NCI-H128 (cell line): ENCODE measurements at regions not wholly inside any gene's neighbourhood (a gene's known extent, or its start where the extent isn't known, plus 50 kb on each side); places are given as distances from the start of the nearest gene placed in this dataset.

ENCODE experiments used
- DNase-seq: peaks from one replicate; lab custom pipeline; 2025; ENCODE audit not compliant: unreplicated experiment; lab: John Stamatoyannopoulos, UW

- no peak for DNase-seq
These were observed 297.2 kb upstream of the C2CD4B start for GRCh38 chr15:62462268-62462667.

- DNase-seq, result no peak
These were observed 297.6 kb upstream of the C2CD4B start for GRCh38 chr15:62462721-62463120.

- DNase-seq, result no peak
These were observed 299.6 kb upstream of the C2CD4B start for GRCh38 chr15:62464705-62465104.

DNA sequence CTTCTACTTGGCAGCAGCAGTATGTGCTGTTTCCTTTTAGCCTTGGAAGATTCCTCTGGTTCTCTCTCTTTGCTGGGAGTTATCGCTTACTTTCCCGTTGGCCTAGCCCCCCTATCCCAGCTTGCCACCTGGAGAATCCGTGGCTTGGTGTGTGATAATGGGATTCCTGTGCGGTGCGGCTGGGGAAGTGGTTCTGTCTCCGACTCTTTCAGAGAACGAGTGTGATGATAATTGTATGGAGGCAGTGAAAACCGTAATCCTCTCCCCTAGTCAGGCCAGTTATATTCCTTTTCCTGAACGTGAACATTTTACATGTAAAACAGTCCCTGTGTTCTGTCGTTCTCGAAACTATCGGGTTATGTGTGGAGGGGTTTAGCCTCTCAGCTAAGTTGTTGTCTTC is 300.1 kb upstream of the C2CD4B start:
- DNase-seq, result no peak

DNA sequence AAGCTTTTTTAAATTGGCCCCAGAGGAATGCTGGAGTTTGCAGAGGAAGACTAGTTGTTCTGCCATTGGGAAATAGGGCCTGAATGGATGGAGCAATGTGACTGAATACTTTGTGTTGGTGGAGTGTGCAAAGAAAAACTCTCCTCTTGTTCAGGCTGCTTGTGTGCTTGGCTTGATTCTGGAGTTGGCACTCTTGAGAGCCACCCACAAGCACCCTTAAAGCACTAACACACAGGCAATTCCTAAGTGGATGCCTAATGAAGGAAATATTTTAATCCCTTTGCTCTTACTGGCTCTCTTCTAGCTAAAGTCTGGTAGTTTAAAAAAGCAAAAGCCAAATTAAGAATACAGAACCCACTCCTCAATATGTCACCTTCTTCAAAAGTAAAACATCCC is 304.4 kb upstream of the C2CD4B start:
- no peak for DNase-seq

- DNase-seq, result no peak
These were observed 305.0 kb upstream of the C2CD4B start for GRCh38 chr15:62469874-62470688.

DNA sequence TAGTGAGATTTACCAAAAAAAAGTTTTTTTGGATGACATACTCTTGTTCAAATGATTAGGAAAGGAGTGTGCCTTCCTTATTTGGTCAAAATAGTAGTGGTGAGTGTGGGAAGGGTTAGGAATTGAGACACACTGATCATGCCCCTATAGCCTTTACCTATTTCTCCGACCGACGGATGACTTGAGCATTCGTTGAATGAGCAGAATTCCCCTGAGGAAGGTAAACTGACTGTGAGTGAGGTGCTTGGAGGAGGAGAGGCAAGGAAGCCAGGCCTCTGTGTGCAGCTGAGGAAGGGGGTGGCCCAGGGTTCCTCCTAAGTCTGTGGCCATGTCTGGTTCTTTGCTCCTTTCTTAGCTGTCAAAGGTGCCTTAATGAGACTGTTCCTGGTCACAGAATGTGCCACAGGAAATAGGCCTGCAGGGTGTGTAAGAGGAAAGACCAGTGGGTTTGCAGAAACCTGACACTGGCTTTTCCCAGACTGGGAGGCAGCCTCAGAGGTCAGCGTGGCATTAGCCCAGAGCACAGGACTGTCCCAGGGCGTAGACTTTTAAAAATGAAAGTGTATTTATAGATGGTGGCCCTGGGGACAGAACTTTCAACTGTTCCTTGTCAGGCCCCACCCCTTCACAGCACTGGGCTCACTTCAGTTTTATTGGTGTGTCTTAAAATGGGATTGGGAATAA is 307.7 kb upstream of the C2CD4B start:
- no peak for DNase-seq

DNA sequence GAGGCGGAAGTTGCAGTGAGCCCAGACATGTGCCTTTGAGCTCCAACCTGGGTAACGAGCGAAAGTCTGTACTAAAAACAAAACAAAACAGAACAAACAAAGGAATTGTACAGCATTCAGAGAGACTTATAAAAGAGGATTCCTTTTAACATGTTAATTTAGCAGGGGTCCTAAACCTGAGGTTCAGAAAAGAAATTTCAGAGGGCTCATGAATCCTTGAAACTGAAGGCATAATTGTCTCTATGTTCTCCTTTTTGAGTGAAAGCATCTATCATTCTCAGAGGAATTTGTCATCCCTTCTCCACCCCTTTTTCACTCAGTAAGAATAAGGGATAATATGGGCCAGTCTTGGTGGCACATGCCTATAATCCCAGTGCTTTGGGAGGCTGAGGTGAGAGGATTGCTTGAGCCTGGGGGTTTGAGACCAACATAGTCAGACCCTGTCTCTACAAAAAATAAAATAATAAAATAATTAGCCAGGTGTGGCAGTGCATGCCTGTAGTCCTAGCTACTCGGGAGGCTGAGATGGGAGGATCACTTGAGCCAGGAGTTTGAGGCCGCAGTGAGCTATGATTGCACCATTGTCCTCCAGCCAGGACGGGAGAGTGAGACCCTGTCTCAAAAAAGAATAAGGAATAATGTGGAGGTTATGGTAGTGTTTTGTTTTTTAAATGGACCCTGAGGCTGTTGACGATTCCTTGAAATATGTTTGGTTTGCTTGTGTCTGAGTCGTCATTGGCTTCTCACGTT is 309.1 kb upstream of the C2CD4B start:
- no peak for DNase-seq

DNA sequence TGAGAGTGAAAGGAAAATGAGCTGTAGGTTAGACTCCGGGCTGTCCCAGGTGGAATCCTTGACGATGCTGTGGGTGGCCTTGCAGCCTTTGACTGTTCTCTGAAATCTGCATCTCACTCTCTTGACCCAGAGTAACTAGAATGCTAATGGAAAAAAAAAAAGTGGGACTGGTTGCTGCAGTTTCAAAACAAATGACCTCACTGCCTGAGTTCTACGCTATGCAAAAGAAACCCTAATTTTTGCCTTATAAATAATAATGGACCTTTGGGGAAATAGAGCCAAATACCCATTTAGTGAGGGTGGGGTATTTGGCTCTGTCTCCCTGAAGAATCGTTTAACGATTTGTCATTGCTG is 309.7 kb upstream of the C2CD4B start:
- no peak for DNase-seq

DNA sequence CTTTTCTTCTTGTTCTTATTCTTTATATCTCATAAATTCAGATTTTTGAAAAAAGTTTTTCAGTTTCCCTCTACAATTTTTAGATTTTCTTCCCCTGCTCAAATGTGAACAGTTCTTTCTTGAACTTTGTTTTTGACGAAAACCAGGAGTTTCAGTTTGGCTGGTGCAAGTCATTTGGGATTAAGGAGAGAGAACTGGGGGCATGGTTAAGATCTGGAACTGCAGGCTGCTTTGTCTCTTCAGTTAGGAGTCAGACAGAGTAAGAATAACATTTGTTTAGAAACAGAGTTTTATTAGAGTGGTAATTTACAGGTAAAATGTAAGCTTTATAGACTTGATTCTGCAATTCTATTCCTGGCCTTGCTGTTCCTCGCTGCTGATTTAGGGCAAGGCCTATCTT is 310.5 kb upstream of the C2CD4B start:
- DNase-seq, result no peak

- DNase-seq, result no peak
These were observed 311.1 kb upstream of the C2CD4B start for GRCh38 chr15:62476163-62476562.

GRCh38 chr15:62477929-62478328 is 312.8 kb upstream of the C2CD4B start:
- DNase-seq, result no peak

- DNase-seq, result no peak
These were observed 317.8 kb upstream of the C2CD4B start for GRCh38 chr15:62482785-62483429.

- DNase-seq, result no peak
These were observed 318.7 kb upstream of the C2CD4B start for GRCh38 chr15:62483814-62484213.

DNA sequence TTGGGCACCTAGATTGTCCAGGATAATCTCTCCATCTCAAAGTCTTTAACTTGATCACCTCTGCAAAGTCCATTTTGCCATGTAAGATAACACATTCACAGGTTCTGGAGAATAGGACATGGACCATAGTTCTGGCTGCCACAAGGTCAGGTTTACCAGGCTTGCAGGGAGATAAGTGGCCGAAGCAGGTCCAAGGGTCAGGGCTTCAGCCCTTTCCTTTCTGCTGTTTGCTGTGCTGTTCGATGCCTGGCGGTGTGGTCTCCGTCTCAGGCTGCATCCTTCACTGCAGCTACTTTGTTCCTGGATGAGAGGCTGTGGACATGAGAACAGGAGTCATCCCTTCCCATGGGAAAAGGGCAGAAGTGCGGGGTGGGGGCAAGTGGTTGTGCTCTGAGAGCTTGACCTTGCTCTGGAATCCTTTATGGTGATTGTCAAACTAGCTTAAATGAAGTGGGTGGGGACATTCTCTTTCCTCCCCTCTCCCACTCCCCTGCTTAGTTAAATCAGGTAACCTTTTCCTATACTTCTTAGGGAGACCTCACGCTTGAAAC is 320.2 kb upstream of the C2CD4B start:
- no peak for DNase-seq

- no peak for DNase-seq
These were observed 321.0 kb upstream of the C2CD4B start for GRCh38 chr15:62486041-62486440.

GRCh38 chr15:62488387-62488786 is 323.3 kb upstream of the C2CD4B start:
- DNase-seq, result no peak

DNA sequence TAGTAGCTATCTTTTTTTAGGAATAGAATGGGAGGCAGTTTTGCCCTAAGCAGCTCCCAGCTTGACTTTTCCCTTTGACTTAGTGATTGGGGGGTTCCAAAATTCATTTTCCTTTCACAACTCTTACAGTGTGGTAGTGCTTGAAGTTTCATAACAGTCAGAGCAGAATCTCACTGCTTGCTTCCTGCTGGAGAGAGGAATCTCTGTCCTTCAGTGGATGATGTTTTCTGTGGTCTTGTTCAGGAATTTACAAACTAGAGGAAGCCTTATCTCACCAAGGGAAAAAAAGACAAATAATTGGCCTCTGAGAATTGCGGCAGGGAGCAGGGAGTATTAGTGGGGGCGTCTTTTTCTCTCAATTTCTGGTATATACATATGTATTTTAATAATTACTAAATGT is 326.6 kb upstream of the C2CD4B start:
- no peak for DNase-seq

DNA sequence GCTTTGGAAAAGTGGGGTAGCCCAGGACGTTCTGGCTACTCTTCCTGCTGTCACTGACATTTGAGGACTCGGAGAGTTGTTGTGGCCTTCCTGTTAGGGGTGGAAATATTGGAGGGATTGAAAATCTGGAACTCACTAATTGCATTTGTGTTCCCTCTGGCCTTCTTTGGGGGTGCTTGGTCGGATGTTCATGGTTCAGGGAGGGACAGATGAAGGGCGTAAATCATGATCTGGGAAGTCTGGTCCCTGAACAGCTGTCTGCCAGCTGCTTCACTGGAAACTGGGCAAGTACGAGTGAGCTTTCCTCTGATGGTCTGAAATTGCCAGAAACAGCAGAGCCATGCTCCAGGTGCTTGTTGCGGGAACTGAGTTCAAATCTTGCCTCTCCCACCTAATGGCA is 327.8 kb upstream of the C2CD4B start:
- no peak for DNase-seq

DNA sequence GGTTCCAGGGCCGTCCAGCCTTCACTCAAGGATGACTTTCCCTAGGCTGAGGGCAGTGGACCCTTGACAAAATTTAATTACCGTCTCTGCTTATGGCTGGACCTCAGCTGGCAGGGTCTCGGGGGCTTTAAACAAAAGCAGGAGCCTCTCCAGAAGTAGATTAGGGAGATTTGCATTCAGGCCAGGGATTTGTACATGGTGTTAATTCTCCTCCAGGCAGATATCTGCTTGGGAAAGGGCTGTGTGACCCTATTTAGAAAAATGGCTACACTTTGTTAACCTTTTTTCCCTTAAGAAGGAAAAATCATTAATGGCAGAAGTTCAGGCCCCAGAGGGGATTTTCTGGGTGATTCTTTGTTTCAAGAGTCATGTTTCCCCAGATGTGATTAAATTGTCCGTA is 329.1 kb upstream of the C2CD4B start:
- DNase-seq, result no peak
